HCT116 (cell line): ENCODE measurements at regions not wholly inside any gene's neighbourhood (a gene's known extent, or its start where the extent isn't known, plus 50 kb on each side); places are given as distances from the start of the nearest gene placed in this dataset.
"Not testable (repeated sequence)": the region's sequence is repeated elsewhere in the genome, so short reads cannot be mapped to it uniquely, and the experiment has no call there.

Experiments used
- ATAC-seq: fragments of 200-7000 bp; cut with Tn5 transposase; 2 replicates; pipeline ENCODE4 v1.9.1; 2020; ENCODE audit warnings: mild to moderate bottlenecking, moderate library complexity
- BruUV-seq: library from RNA; stranded (reverse); fragments of 400-500 nt; replicated peaks from 2 replicates; lab custom pipeline; 2021; lab: Mats Ljungman, UMichigan
- CTCF ChIA-PET: fragments of 300-600 bp; sonication (Branson Sonifier 250); formaldehyde crosslinking; loops from one replicate; lab custom pipeline; 2021; ENCODE audit warnings: antibody characterized with exemption; lab: Charles Lee
- POLR2A ChIA-PET: fragments of 300-600, 350-600 bp; sonication (Branson Sonifier 250); formaldehyde crosslinking; loops from one replicate; lab custom pipeline; 2021; ENCODE audit warnings: antibody characterized with exemption; lab: Charles Lee
- RAD21 ChIA-PET, 2 experiments: fragments of 300-600 bp; sonication (Branson Sonifier 250); formaldehyde crosslinking; loops; one replicate each; lab custom pipeline; 2023; ENCODE audit warnings: low total read pairs in 2 of 2; ENCODE audit not compliant: uncharacterized antibody in 2 of 2, unreplicated experiment in 2 of 2, low non-redundant PET in 1 of 2; lab: Charles Lee
- DNase-seq: peaks from one replicate; pipeline ENCODE4 v3.0.0-alpha.2; 2010; ENCODE audit warnings: low read depth, low spot score
- H2AFZ ChIP-seq: fragments of 200-600 bp; shearing (Covaris generic), sonication (generic); 2 replicates; pipeline ENCODE4 v1.6.1; 2017; ENCODE audit warnings: low read depth, mixed run types, mixed read lengths, antibody characterized with exemption, low read length; ENCODE audit not compliant: poor library complexity, severe bottlenecking
- H3K27ac ChIP-seq: 2 replicates; pipeline ENCODE4 v1.5.1; 2012; ENCODE audit warnings: low read depth, low read length
- H3K27me3 ChIP-seq: fragments of 200-600 bp; sonication (generic); 2 replicates; pipeline ENCODE4 v1.6.1; 2016; ENCODE audit warnings: mixed run types, low read length, mixed read lengths; ENCODE audit not compliant: insufficient read depth
- H3K36me3 ChIP-seq, 2 experiments: fragments of 200-500 bp in 1 of 2; fragments of 200-600 bp in 1 of 2; sonication (Bioruptor generic) in 1 of 2; sonication (generic) in 1 of 2; 2 replicates each; pipeline versions ENCODE4 v1.5.1 to v1.6.1; 2014 to 2016; ENCODE audit warnings: low read length in 2 of 2, inconsistent platforms in 1 of 2, mixed read lengths in 1 of 2, mixed run types in 1 of 2; ENCODE audit not compliant: insufficient read depth in 2 of 2, control insufficient read depth in 1 of 2
- H3K4me1 ChIP-seq, 2 experiments: fragments of 200-600 bp in 1 of 2; sonication (generic) in 1 of 2; 2 replicates each; pipeline versions ENCODE4 v1.5.1 to v1.6.1; 2012 to 2017; ENCODE audit warnings: low read length in 2 of 2, inconsistent platforms in 1 of 2, mild to moderate bottlenecking in 1 of 2, mixed read lengths in 1 of 2, mixed run types in 1 of 2, moderate library complexity in 1 of 2; ENCODE audit not compliant: insufficient read depth in 2 of 2, control insufficient read depth in 1 of 2
- H3K4me2 ChIP-seq: fragments of 200-600 bp; sonication (generic); 2 replicates; pipeline ENCODE4 v1.6.1; 2017; ENCODE audit warnings: mixed run types, low read length, mixed read lengths
- H3K4me3 ChIP-seq, 2 experiments: fragments of 200-600 bp in 1 of 2; sonication (generic) in 1 of 2; replicated peaks in 1 of 2; 2 replicates each; pipeline ENCODE4 v1.5.1; 2011 to 2016; ENCODE audit warnings: low read length in 2 of 2, control low read depth in 1 of 2, low read depth in 1 of 2, mild to moderate bottlenecking in 1 of 2, mixed read lengths in 1 of 2, mixed run types in 1 of 2
- H3K79me2 ChIP-seq: fragments of 200-600 bp; sonication (generic); 2 replicates; pipeline ENCODE4 v1.6.1; 2017; ENCODE audit warnings: mild to moderate bottlenecking, mixed run types, low read length, moderate library complexity, mixed read lengths; ENCODE audit not compliant: insufficient read depth
- H3K9ac ChIP-seq: fragments of 200-600 bp; sonication (generic); 2 replicates; pipeline ENCODE4 v1.6.1; 2016; ENCODE audit warnings: low read length, mixed read lengths
- H3K9me2 ChIP-seq: fragments of 200-600 bp; sonication (generic), shearing (Covaris generic); 2 replicates; pipeline ENCODE4 v1.6.1; 2017; ENCODE audit warnings: mixed run types, mild to moderate bottlenecking, moderate library complexity; ENCODE audit not compliant: insufficient read depth
- H3K9me3 ChIP-seq, 2 experiments: fragments of 200-500 bp in 1 of 2; fragments of 200-600 bp in 1 of 2; sonication (Bioruptor generic) in 1 of 2; sonication (generic) in 1 of 2; 2 replicates each; pipeline ENCODE4 v1.6.1; 2014 to 2017; ENCODE audit warnings: low read length in 2 of 2, mixed read lengths in 2 of 2, inconsistent platforms in 1 of 2, low read depth in 1 of 2, mild to moderate bottlenecking in 1 of 2, mixed run types in 1 of 2, moderate library complexity in 1 of 2; ENCODE audit not compliant: control insufficient read depth in 1 of 2, insufficient read depth in 1 of 2
- H4K20me1 ChIP-seq: fragments of 200-600 bp; sonication (generic), shearing (Covaris generic); 2 replicates; pipeline ENCODE4 v1.6.1; 2017; ENCODE audit warnings: mixed run types, mild to moderate bottlenecking, moderate library complexity; ENCODE audit not compliant: insufficient read depth
- CBX3 ChIP-seq: IDR thresholded peaks from 2 replicates; pipeline ENCODE4 v1.6.1; 2012; ENCODE audit warnings: low read depth
- EGR1 ChIP-seq: IDR thresholded peaks from 2 replicates; pipeline ENCODE4 v1.6.1; 2012; ENCODE audit warnings: low read depth
- ELF1 ChIP-seq: IDR thresholded peaks from 2 replicates; pipeline ENCODE4 v1.6.1; 2012; ENCODE audit warnings: low read depth, borderline replicate concordance
- EZH2 ChIP-seq: fragments of 200-600 bp; sonication (generic); IDR thresholded peaks from 2 replicates; pipeline ENCODE4 v1.6.1; 2017; ENCODE audit warnings: antibody characterized with exemption, mixed run types
- EZH2phosphoT487 ChIP-seq: fragments of 200-600 bp; IDR thresholded peaks from 2 replicates; pipeline ENCODE4 v1.6.1; 2018; ENCODE audit warnings: antibody characterized with exemption, borderline replicate concordance
- FOSL1 ChIP-seq: IDR thresholded peaks from 2 replicates; pipeline ENCODE4 v1.6.1; 2012; ENCODE audit warnings: low read depth
- JUND ChIP-seq: IDR thresholded peaks from 2 replicates; pipeline ENCODE4 v1.6.1; 2012
- MAX ChIP-seq: IDR thresholded peaks from 2 replicates; pipeline ENCODE4 v1.6.1; 2012
- POLR2A ChIP-seq: IDR thresholded peaks from 2 replicates; pipeline ENCODE4 v1.7.0; 2011; ENCODE audit warnings: borderline replicate concordance; ENCODE audit not compliant: insufficient read depth, insufficient read length; ENCODE audit errors: extremely low read depth
- RAD21 ChIP-seq: IDR thresholded peaks from 2 replicates; pipeline ENCODE4 v1.6.1; 2012; ENCODE audit warnings: low read depth, mild to moderate bottlenecking
- REST ChIP-seq: IDR thresholded peaks from 2 replicates; pipeline ENCODE4 v1.6.1; 2012; ENCODE audit warnings: low read depth
- SP1 ChIP-seq: IDR thresholded peaks from 2 replicates; pipeline ENCODE4 v1.6.1; 2012; ENCODE audit warnings: low read depth
- SRF ChIP-seq: IDR thresholded peaks from 2 replicates; pipeline ENCODE4 v1.6.1; 2012; ENCODE audit warnings: low read depth
- TCF7L2 ChIP-seq: IDR thresholded peaks from 2 replicates; pipeline ENCODE4 v1.7.0; 2011; ENCODE audit warnings: borderline replicate concordance, inconsistent platforms; ENCODE audit not compliant: insufficient read depth, insufficient read length; ENCODE audit errors: extremely low read depth
- YY1 ChIP-seq: IDR thresholded peaks from 2 replicates; pipeline ENCODE4 v1.6.1; 2011; ENCODE audit warnings: low read length, low read depth, moderate library complexity, mild to moderate bottlenecking; ENCODE audit not compliant: insufficient replicate concordance; ENCODE audit errors: extremely low read depth
- ZNF274 ChIP-seq: fragments of 200-500 bp; sonication (Bioruptor generic); IDR thresholded peaks from 2 replicates; pipeline ENCODE4 v1.6.1; 2014; ENCODE audit warnings: mild to moderate bottlenecking, low read depth, low read length, inconsistent platforms
- intact Hi-C: fragments of 100-400 bp; cut with micrococcal nuclease; formaldehyde crosslinking; loops from 2 replicates; pipeline ENCODE4 v1.10.0; 2022
- TF ChIP-seq, protein P1 (sequence below): IDR thresholded peaks from 2 replicates; pipeline ENCODE4 v1.6.1; 2011; ENCODE audit warnings: mild to moderate bottlenecking, low read length, moderate library complexity; ENCODE audit not compliant: insufficient replicate concordance; ENCODE audit errors: extremely low read depth

GRCh38 chr4:149183638-149184037 is 632.0 kb downstream of the IQCM start:
- no peaks in the 10 kb centered on the region for H3K27me3 ChIP-seq
- H3K4me3 ChIP-seq, result no peak overlapping the region
- no peaks in the 10 kb centered on the region for H3K36me3 ChIP-seq
- TF ChIP-seq, protein P1, sequence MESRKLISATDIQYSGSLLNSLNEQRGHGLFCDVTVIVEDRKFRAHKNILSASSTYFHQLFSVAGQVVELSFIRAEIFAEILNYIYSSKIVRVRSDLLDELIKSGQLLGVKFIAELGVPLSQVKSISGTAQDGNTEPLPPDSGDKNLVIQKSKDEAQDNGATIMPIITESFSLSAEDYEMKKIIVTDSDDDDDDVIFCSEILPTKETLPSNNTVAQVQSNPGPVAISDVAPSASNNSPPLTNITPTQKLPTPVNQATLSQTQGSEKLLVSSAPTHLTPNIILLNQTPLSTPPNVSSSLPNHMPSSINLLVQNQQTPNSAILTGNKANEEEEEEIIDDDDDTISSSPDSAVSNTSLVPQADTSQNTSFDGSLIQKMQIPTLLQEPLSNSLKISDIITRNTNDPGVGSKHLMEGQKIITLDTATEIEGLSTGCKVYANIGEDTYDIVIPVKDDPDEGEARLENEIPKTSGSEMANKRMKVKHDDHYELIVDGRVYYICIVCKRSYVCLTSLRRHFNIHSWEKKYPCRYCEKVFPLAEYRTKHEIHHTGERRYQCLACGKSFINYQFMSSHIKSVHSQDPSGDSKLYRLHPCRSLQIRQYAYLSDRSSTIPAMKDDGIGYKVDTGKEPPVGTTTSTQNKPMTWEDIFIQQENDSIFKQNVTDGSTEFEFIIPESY, result no peak
- TF ChIP-seq SRF (no peak), FOSL1 (no peak), JUND (no peak), TCF7L2 (no peak), MAX (no peak), RAD21 (no peak), EZH2phosphoT487 (no peak), SP1 (no peak), REST (no peak), EZH2 (no peak), CBX3 (no peak), YY1 (no peak), EGR1 (no peak), POLR2A (no peak), ZNF274 (no peak), ELF1 (no peak)
- no peaks in the 10 kb centered on the region for H3K79me2 ChIP-seq
- CTCF ChIA-PET, result no interaction called here
- H3K27ac ChIP-seq, result no peak overlapping the region
- BruUV-seq, result no TSS peak
- ATAC-seq (no peak), DNase-seq (no peak)
- no peak overlapping the region for H3K4me2 ChIP-seq
- H3K9me2 ChIP-seq, result no peaks in the 10 kb centered on the region
- no peaks in the 10 kb centered on the region for H4K20me1 ChIP-seq
- POLR2A ChIA-PET, result no interaction called here
- H2AFZ ChIP-seq, result no peak overlapping the region
- intact Hi-C loops, result no loop called here
- RAD21 ChIA-PET, result no interaction called here
- H3K9ac ChIP-seq, result no peak overlapping the region
- H3K4me1 ChIP-seq, result no peaks in the 10 kb centered on the region
- H3K9me3 ChIP-seq, result no peaks in the 10 kb centered on the region

DNA sequence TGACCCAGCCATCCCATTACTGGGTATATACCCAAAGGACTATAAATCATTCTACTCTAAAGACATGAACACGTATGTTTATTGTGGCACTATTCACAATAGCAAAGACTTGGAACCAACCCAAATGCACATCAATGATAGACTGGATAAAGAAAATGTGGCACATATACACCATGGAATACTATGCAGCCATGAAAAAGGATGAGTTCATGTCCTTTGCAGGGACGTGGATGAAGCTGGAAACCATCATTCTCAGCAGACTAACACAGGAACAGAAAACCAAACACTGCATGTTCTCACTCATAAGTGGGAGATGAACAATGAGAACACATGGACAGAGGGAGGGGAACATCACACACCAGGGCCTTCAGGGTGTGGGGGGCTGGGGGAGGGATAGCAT is 634.2 kb downstream of the IQCM start:
- H3K4me3 ChIP-seq, DNase-seq, H3K27me3 ChIP-seq, H3K4me1 ChIP-seq, H3K4me2 ChIP-seq, intact Hi-C loops, H4K20me1 ChIP-seq, H3K9me2 ChIP-seq, ATAC-seq, H3K9ac ChIP-seq, H3K9me3 ChIP-seq, POLR2A ChIA-PET, H3K36me3 ChIP-seq, H3K79me2 ChIP-seq, RAD21 ChIA-PET, H3K27ac ChIP-seq, BruUV-seq, CTCF ChIA-PET, H2AFZ ChIP-seq: not testable (repeated sequence)
